ENCODE measurements at regions not wholly inside any gene's neighbourhood (a gene's known extent, or its start where the extent isn't known, plus 50 kb on each side); places are given as distances from the start of the nearest gene placed in this dataset.

GRCh38 chr9:135302329-135303279 is 177.0 kb upstream of the PPP1R26 start:
- TF ChIP-seq CTCF (IDR thresholded peaks at IDR 0.05) = no peak
- Histone ChIP-seq H3K27ac (no peak overlapping the region), H3K27me3 (peaks cover 11 to 76% (median 57%) of the 10 kb centered on the region in 7 donors), H3K4me3 (no peak overlapping the region), H3K9me3 (no peaks in the 10 kb centered on the region), H3K36me3 (no peaks in the 10 kb centered on the region), H3K4me1 (no peaks in the 10 kb centered on the region)
- 75% methylated on average over 28 of the region's 28 CpGs for WGBS, 2 donors
- ATAC-seq (no peak), DNase-seq (no peak)
- intact Hi-C loops (cut with DNase I) = no loop called here

- 58 to 60% methylated on average over 3 of the region's 3 CpGs for whole genome bisulfite sequencing, 2 donors
- no peak for TF ChIP-seq CTCF (IDR thresholded peaks at IDR 0.05)
- H3K27ac ChIP-seq = no peak overlapping the region
- H3K9me3 ChIP-seq = no peaks in the 10 kb centered on the region
- intact Hi-C loops (cut with DNase I) = no loop called here
- H3K4me1 ChIP-seq = no peaks in the 10 kb centered on the region
- no peak for ATAC-seq
- no peaks in the 10 kb centered on the region for H3K36me3 ChIP-seq
- DNase-seq = no peak
- H3K4me3 ChIP-seq = no peak overlapping the region
- peaks cover 11 to 78% (median 62%) of the 10 kb centered on the region in 7 donors for H3K27me3 ChIP-seq
Measured at GRCh38 chr9:135303280-135303647, 176.3 kb upstream of the PPP1R26 start.

GRCh38 chr9:135303865-135304499 is 175.6 kb upstream of the PPP1R26 start:
- Histone ChIP-seq H3K27me3 (peaks cover 11 to 81% (median 62%) of the 10 kb centered on the region in 7 donors), H3K4me1 (no peaks in the 10 kb centered on the region)
- intact Hi-C loops (cut with DNase I) = no loop called here

GRCh38 chr9:135304886-135305285 is 174.7 kb upstream of the PPP1R26 start:
- Histone ChIP-seq H3K9me3 (no peaks in the 10 kb centered on the region), H3K27me3 (peaks cover 8 to 81% (median 62%) of the 10 kb centered on the region in 7 donors), H3K36me3 (no peaks in the 10 kb centered on the region), H3K4me3 (no peak overlapping the region), H3K27ac (no peak overlapping the region), H3K4me1 (no peaks in the 10 kb centered on the region)
- no peak for TF ChIP-seq CTCF (IDR thresholded peaks at IDR 0.05)
- 74 to 78% methylated on average over 3 of the region's 3 CpGs for WGBS, 2 donors
- DNase-seq = no peak
- no peak for ATAC-seq
- intact Hi-C loops (cut with DNase I) = no loop called here

More at GRCh38 chr9:135303865-135304499, 175.6 kb upstream of the PPP1R26 start:
- ATAC-seq = no peak
- H3K27ac ChIP-seq = no peak overlapping the region
- H3K9me3 ChIP-seq = no peaks in the 10 kb centered on the region
- no peak for DNase-seq
- H3K4me3 ChIP-seq = no peak overlapping the region
- no peaks in the 10 kb centered on the region for H3K36me3 ChIP-seq
- no peak for TF ChIP-seq CTCF (IDR thresholded peaks at IDR 0.05)

All from heart right ventricle (tissue), 16 donors.